ENCODE measurements at regions not wholly inside any gene's neighbourhood (a gene's known extent, or its start where the extent isn't known, plus 50 kb on each side); places are given as distances from the start of the nearest gene placed in this dataset.

- DNase-seq (ENCODE audit: low read depth) = no peak
Observed at GRCh38 chr18:39675906-39676305, 2110.3 kb upstream of the CELF4 start.

DNA sequence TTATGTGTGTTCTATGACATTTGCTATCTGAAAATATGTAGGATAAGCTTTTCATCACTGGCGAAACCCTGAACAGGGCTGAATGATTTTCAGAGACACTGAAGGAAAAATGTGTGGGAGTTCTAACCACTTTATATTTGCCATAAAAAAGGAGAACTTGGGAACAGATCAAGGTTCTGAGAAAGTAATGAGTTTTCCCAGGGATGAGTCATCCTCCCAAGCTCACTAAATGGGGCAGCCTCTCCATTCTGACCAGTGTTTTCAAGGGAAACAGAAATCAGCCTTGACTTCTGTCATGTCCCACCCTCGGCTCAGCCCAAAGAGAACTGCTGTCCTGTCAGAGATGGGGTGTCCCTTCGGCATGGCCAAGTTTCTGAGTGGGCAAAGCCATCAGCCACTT is 2109.8 kb upstream of the CELF4 start:
- no peak for DNase-seq (ENCODE audit: low read depth)

GRCh38 chr18:39672171-39672570 is 2106.6 kb upstream of the CELF4 start:
- no peak for DNase-seq (ENCODE audit: low read depth)

DNA sequence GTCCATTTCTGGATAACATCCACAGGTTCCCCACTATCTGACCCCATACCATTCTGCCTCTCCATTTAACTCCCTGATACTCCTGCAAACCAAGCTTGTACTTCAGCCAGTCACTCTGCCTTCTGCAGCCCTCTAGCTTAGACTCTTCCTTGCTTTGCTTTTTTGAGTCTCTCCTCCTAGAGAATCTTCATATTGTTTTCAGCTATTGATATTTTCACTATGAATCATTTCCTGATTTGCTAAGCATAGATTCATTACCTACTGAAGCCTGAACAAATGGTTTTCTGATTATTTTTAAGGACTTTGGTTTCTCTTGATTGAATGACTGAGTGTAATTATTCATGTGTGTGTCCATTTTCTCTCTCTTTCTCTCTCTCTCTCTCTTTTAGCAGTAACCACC is 2102.3 kb upstream of the CELF4 start:
- no peak for DNase-seq (ENCODE audit: low read depth)

DNA sequence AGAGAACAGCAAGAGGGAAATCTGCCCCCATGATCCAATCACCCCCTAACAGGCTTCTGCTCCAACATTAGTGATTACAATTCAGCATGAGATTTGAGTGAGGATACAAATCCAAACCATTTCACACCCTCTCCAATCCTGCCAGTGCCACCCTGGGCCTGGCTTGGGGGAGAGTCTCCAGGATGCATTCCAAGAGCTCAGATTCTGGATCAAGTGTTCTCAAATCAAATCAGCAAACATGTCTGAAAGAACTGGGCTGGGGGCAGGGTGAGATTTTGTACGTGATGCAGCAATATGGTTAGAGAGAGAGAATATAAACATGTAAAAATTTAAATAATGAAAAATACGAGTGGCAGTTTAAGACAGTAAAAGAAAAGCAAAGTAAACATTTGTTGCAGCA is 2100.9 kb upstream of the CELF4 start:
- DNase-seq (ENCODE audit: low read depth) = no peak

DNA sequence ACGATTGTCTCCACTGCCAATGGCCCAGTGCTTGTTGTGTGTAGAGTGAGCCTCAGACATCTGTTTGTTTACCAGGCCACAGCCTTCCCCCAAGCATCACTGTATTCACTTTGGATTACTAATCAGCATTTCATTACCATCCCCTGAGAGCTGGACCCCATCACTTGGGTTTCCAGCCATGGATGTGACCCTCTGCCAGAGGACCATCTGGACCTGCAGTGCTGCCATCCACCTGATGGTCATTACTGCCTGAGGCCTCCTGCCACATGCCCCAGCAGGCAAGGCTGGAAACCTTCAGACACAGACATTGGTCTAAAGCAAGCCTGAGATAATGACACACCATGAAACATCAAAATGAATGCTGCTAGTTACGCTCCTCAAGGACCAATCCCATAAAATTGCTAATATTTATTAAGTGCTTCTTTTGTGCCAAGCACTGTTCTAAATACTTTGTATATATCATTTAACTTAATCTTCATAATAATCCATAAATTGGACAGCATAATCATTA is 2096.3 kb upstream of the CELF4 start:
- no peak for DNase-seq (ENCODE audit: low read depth)

GRCh38 chr18:39660141-39660540 is 2094.5 kb upstream of the CELF4 start:
- no peak for DNase-seq (ENCODE audit: low read depth)

GRCh38 chr18:39655341-39655740 is 2089.7 kb upstream of the CELF4 start:
- DNase-seq (ENCODE audit: low read depth) = no peak

DNA sequence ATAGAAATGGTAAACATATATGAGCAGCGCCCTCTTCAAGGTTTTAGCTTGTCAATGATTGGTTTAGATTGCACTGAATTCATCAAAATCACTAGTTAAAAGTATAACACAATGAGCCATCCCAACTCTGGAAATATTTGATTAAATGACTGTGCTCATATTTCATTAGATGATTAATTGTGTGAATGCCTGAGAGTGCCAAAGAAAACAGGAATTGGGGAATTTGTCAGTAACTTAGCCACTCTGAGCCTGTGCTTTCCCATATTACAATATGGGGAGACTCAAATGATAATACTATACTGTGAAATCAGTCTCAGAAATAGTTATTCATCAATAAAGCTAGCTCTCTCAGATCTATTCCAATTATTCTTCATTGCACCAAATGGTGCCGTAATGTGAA is 2087.6 kb upstream of the CELF4 start:
- no peak for DNase-seq (ENCODE audit: low read depth)

- no peak for DNase-seq (ENCODE audit: low read depth)
Observed at GRCh38 chr18:39648616-39649015, 2083.0 kb upstream of the CELF4 start.

DNA sequence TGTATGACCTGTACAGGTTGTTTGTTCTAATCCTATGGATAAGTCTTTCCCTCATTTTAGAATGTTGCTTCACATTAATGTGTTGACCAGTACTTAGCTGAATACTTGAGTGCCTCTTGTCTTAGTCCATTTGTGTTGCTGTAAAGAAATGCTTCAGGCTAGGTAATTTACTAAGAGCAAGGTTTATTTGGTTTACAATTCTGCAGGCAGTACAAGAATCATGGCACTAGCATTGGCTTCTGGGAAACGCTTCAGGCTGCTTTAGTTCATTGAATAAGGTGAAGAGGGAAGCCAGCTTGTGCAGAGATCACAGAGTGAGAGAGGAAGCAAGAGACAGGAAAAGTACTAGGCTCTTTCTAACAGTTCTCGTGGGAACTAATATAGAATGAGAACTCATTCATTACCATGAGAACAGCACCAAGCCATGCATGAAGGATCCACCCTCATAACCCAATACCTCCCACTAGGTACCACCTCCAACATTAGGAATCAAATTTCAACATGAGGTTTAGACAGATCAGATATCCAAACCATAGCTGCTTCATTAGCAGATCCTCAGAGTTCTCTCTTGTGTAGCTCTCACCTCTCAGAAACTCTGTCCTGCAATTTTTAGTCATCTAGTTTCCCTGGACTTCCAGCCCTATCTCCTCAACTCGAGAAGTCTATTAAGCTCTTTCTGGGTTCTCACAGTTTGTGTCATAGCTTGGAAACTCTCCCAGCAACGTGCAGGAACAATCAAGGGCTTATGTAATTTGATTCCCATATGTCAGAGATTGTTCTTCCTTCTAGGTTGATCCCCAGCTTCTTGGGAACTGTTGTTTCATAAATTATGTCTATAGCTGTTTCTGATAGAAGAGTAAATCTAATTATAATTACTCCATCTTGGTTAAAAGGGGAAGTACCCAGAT is 2082.3 kb upstream of the CELF4 start:
- DNase-seq (ENCODE audit: low read depth) = no peak

- DNase-seq (ENCODE audit: low read depth) = no peak
Observed at GRCh38 chr18:39638224-39638623, 2072.6 kb upstream of the CELF4 start.

DNA sequence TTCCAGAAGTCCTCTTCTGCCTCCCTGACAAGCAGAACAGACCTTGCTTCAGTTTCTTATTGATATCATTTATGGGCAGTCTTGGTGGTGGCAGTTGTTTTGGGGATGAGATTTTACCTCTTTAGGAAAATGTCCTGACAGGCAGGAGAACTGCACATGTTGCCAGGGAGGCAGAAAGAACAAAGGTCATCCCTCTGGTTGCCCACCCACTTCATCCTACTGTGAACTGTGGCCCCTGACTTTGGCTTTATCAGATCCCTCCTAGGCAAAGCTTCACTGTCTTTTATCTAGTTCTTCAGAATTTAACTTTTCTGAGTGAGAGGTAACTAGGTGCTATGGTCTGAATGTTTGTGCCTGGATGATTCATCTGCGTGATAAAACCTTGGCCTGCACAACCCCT is 2071.3 kb upstream of the CELF4 start:
- no peak for DNase-seq (ENCODE audit: low read depth)

DNA sequence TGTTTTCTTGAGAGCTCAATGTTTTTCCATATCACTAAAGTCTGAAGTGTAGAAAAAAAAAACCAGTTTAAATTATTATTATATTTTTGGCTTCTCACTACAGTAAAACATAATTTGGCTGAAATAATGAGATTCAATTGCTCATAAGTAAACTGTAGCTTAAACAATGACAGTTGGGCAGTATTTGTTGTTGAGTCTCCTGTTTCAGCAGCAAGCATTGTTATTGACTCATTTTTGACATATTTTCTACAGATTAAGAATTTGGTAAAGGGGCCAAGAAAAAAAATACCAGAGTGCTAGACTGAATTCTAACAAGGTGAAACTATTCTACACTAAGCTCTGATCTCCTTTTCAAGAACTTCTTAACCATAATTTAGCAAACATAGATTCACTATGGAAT is 2070.4 kb upstream of the CELF4 start:
- DNase-seq (ENCODE audit: low read depth) = no peak

DNA sequence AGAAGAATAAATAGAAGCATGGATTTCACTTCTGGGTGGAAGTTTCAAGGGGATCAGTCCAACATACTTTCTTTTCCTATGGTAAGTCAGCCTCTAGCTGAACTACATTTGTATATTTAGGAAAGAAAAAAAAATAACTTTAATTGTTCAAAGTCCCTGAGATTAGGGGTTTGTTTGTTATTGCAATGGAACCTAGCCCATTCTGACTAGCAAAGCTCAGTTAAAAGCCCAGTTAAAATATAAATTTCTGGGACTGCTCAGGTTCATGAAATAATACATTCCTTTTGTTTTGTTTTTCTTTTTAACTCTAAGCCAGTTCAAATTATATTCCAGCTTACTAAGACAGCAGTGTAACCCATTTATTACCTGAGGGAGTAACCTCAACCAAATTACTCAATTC is 2069.6 kb upstream of the CELF4 start:
- no peak for DNase-seq (ENCODE audit: low read depth)

GRCh38 chr18:39627936-39628335 is 2062.3 kb upstream of the CELF4 start:
- no peak for DNase-seq (ENCODE audit: low read depth)

GRCh38 chr18:39624961-39625360 is 2059.4 kb upstream of the CELF4 start:
- DNase-seq (ENCODE audit: low read depth) = no peak

DNA sequence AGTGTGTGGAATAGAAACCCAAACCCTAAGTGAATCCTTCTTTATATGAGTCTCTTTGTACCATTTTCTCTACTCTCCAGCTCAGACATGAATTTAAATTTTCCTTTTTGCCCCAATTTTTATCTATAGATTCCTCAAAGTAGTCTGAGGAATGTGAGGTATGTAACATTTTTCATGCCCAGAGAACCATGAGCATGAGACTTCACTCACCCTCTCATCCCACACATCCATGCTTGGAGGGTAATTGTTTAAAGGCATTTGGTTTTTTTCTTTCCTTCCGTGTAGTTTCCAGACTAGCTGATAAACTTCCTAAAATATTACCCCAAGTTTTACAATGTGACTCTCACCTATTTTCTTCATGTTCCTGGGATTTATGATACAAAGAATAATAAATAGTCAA is 2056.8 kb upstream of the CELF4 start:
- no peak for DNase-seq (ENCODE audit: low read depth)

DNA sequence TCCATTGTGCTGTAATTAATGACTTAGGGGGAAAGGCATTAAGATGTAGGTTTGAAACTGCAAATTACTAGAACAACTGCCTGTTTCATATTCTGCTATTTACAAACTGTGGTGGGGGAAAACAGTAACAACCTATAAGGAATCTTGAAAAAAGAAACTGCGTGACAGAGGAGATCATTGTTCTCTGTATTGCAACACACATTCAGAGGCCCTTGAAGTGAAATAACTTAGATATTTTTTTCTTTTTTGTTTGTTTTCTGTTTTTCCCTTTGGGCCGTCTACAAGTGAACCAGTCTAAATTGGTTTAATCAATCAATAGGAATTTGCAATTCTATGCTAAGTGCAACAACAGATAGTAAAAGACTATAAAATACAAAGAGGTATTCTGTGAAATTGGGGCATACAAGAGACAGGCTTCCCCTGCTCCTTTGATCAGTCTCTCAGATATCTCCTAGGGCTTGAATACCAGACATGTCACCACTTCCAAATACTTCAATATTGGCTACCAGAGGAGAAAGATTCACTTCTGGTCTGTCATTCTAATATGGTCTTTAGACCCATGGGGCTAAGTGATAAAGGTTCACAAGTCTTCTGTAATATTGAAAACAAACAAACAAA is 2055.1 kb upstream of the CELF4 start:
- DNase-seq (ENCODE audit: low read depth) = no peak

GRCh38 chr18:39618265-39619003 is 2052.8 kb upstream of the CELF4 start:
- DNase-seq (ENCODE audit: low read depth) = no peak

DNA sequence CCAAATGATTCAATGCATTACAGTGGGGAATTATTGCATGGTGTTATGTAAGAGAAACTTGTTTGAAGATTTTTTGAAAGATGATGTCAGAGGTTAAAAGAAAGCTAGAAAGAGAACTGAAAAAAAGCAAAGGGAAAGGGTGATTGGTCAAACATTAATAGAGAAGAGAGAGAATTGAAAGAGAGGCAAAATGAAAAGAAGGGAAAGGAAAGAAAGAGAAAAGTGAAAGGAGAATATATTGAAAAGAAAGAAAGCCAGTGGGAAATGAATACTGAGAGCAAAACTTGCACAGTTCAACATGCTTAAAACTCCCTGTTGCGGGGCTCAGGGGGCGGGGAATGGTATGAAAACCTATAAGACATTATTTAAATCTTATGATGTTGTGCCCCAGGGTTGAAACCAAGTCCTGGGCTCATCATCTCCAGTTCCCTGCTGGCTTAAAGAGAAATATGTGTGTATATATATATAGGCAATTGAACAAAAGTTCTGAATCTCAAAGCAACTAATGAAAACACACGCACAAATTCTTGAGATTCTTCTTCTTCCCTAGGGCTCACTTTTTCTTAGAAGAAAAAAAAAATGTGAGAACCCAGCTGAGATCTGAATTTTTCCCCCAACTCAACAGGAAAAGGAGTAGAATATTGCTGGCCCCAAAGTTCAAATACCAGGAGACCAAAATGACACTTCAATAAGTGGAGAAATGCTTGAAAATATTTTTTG is 2045.9 kb upstream of the CELF4 start:
- no peak for DNase-seq (ENCODE audit: low read depth)

- no peak for DNase-seq (ENCODE audit: low read depth)
Observed at GRCh38 chr18:39607034-39607433, 2041.4 kb upstream of the CELF4 start.
